ENCODE measurements at regions not wholly inside any gene's neighbourhood (a gene's known extent, or its start where the extent isn't known, plus 50 kb on each side); places are given as distances from the start of the nearest gene placed in this dataset.

- TF ChIP-seq CTCF (conservative IDR thresholded peaks at IDR 0.05; ENCODE audit: low read depth, low read length) (no peak), EZH2 (IDR thresholded peaks at IDR 0.05; ENCODE audit: low read length, unreplicated experiment) (no peak), EZH2phosphoT487 (IDR thresholded peaks at IDR 0.05; ENCODE audit: borderline replicate concordance, low read length) (no peak)
These were observed 189.8 kb upstream of the DAPK1 start for GRCh38 chr9:87307848-87308247.

All from PC-3 (cell line).